ENCODE measurements at regions not wholly inside any gene's neighbourhood (a gene's known extent, or its start where the extent isn't known, plus 50 kb on each side); places are given as distances from the start of the nearest gene placed in this dataset.

- DNase-seq (ENCODE audit: low spot score) (no peak), ATAC-seq (ENCODE audit: low FRiP score) (no peak)
- TF ChIP-seq, protein P1, sequence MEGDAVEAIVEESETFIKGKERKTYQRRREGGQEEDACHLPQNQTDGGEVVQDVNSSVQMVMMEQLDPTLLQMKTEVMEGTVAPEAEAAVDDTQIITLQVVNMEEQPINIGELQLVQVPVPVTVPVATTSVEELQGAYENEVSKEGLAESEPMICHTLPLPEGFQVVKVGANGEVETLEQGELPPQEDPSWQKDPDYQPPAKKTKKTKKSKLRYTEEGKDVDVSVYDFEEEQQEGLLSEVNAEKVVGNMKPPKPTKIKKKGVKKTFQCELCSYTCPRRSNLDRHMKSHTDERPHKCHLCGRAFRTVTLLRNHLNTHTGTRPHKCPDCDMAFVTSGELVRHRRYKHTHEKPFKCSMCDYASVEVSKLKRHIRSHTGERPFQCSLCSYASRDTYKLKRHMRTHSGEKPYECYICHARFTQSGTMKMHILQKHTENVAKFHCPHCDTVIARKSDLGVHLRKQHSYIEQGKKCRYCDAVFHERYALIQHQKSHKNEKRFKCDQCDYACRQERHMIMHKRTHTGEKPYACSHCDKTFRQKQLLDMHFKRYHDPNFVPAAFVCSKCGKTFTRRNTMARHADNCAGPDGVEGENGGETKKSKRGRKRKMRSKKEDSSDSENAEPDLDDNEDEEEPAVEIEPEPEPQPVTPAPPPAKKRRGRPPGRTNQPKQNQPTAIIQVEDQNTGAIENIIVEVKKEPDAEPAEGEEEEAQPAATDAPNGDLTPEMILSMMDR (IDR thresholded peaks at IDR 0.05), result no peak
Measured at GRCh38 chr7:15967551-15967950, 281.1 kb upstream of the MEOX2 start.

GRCh38 chr7:15967121-15967520 lies 280.6 kb upstream of the MEOX2 start:
- DNase-seq (ENCODE audit: low spot score) (no peak), ATAC-seq (ENCODE audit: low FRiP score) (no peak)
- TF ChIP-seq, protein P1 (IDR thresholded peaks at IDR 0.05), result no peak

- ATAC-seq (ENCODE audit: low FRiP score) (no peak), DNase-seq (ENCODE audit: low spot score) (no peak)
- TF ChIP-seq, protein P1 (IDR thresholded peaks at IDR 0.05), result no peak
Measured at GRCh38 chr7:15963206-15963605, 276.7 kb upstream of the MEOX2 start.

- DNase-seq (ENCODE audit: low spot score) (no peak), ATAC-seq (ENCODE audit: low FRiP score) (no peak)
- TF ChIP-seq, protein P1 (IDR thresholded peaks at IDR 0.05), result no peak
Measured at GRCh38 chr7:15954671-15955354, 268.3 kb upstream of the MEOX2 start.

- DNase-seq (ENCODE audit: low spot score) (no peak), ATAC-seq (ENCODE audit: low FRiP score) (no peak)
- TF ChIP-seq, protein P1 (IDR thresholded peaks at IDR 0.05), result no peak
Measured at GRCh38 chr7:15950299-15950698, 263.8 kb upstream of the MEOX2 start.

DNA sequence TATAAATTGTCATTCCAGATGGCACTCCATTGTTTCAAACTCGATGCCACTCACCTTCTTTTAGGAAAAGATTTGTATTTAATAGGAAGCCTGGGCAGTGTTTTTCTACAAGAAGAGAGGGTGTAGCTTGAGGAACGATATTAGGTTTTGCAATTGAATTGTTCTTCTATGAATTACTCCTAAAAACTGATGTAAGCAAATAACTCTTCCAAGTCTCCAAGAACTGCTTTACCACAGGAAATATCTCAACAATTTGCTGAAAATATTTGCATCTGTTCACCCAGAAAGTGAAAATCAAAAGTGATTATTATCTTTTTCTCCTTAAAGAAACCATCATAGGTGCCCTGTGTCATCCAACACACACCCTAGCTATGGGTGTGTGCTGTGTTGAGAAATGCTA lies 261.3 kb upstream of the MEOX2 start:
- no peak for DNase-seq (ENCODE audit: low spot score)
- TF ChIP-seq, protein P1 (IDR thresholded peaks at IDR 0.05), result no peak
- no peak for ATAC-seq (ENCODE audit: low FRiP score)

DNA sequence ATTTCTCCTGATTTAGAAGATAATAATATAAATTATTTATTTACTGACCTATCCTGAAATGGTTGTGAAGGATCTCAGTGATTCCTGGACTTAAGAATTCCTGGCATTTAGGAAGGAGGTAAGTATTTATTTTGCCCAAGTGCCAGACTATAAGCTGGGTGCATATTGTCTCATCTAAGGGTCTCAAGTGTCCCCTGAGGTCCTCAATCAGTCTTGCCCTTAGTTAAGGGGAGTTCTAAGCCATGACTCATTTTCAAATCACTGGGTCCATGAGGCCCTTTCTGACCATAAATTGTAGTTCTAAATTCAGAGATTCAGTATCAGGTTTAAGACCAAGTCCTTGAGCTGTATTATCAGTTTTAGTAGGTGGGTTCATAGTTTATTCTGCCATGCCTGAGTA lies 251.6 kb upstream of the MEOX2 start:
- DNase-seq (ENCODE audit: low spot score) (no peak), ATAC-seq (ENCODE audit: low FRiP score) (no peak)
- TF ChIP-seq, protein P1 (IDR thresholded peaks at IDR 0.05), result no peak
